HCT116 (cell line): ENCODE measurements at regions not wholly inside any gene's neighbourhood (a gene's known extent, or its start where the extent isn't known, plus 50 kb on each side); places are given as distances from the start of the nearest gene placed in this dataset.

Experiments
- ATAC-seq: fragments of 200-7000 bp; cut with Tn5 transposase; 2 replicates; pipeline ENCODE4 v1.9.1; 2020; ENCODE audit warnings: mild to moderate bottlenecking, moderate library complexity
- BruUV-seq: library from RNA; stranded (reverse); fragments of 400-500 nt; replicated peaks from 2 replicates; lab custom pipeline; 2021; lab: Mats Ljungman, UMichigan
- CTCF ChIA-PET: fragments of 300-600 bp; sonication (Branson Sonifier 250); formaldehyde crosslinking; loops from one replicate; lab custom pipeline; 2021; ENCODE audit warnings: antibody characterized with exemption; lab: Charles Lee
- POLR2A ChIA-PET: fragments of 300-600, 350-600 bp; sonication (Branson Sonifier 250); formaldehyde crosslinking; loops from one replicate; lab custom pipeline; 2021; ENCODE audit warnings: antibody characterized with exemption; lab: Charles Lee
- RAD21 ChIA-PET, 2 experiments: fragments of 300-600 bp; sonication (Branson Sonifier 250); formaldehyde crosslinking; loops; one replicate each; lab custom pipeline; 2023; ENCODE audit warnings: low total read pairs in 2 of 2; ENCODE audit not compliant: uncharacterized antibody in 2 of 2, unreplicated experiment in 2 of 2, low non-redundant PET in 1 of 2; lab: Charles Lee
- DNase-seq: peaks from one replicate; pipeline ENCODE4 v3.0.0-alpha.2; 2010; ENCODE audit warnings: low read depth, low spot score
- H2AFZ ChIP-seq: fragments of 200-600 bp; shearing (Covaris generic), sonication (generic); 2 replicates; pipeline ENCODE4 v1.6.1; 2017; ENCODE audit warnings: low read depth, mixed run types, mixed read lengths, antibody characterized with exemption, low read length; ENCODE audit not compliant: poor library complexity, severe bottlenecking
- H3K27ac ChIP-seq: 2 replicates; pipeline ENCODE4 v1.5.1; 2012; ENCODE audit warnings: low read depth, low read length
- H3K27me3 ChIP-seq: fragments of 200-600 bp; sonication (generic); 2 replicates; pipeline ENCODE4 v1.6.1; 2016; ENCODE audit warnings: mixed run types, low read length, mixed read lengths; ENCODE audit not compliant: insufficient read depth
- H3K36me3 ChIP-seq, 2 experiments: fragments of 200-500 bp in 1 of 2; fragments of 200-600 bp in 1 of 2; sonication (Bioruptor generic) in 1 of 2; sonication (generic) in 1 of 2; 2 replicates each; pipeline versions ENCODE4 v1.5.1 to v1.6.1; 2014 to 2016; ENCODE audit warnings: low read length in 2 of 2, inconsistent platforms in 1 of 2, mixed read lengths in 1 of 2, mixed run types in 1 of 2; ENCODE audit not compliant: insufficient read depth in 2 of 2, control insufficient read depth in 1 of 2
- H3K4me1 ChIP-seq, 2 experiments: fragments of 200-600 bp in 1 of 2; sonication (generic) in 1 of 2; 2 replicates each; pipeline versions ENCODE4 v1.5.1 to v1.6.1; 2012 to 2017; ENCODE audit warnings: low read length in 2 of 2, inconsistent platforms in 1 of 2, mild to moderate bottlenecking in 1 of 2, mixed read lengths in 1 of 2, mixed run types in 1 of 2, moderate library complexity in 1 of 2; ENCODE audit not compliant: insufficient read depth in 2 of 2, control insufficient read depth in 1 of 2
- H3K4me2 ChIP-seq: fragments of 200-600 bp; sonication (generic); 2 replicates; pipeline ENCODE4 v1.6.1; 2017; ENCODE audit warnings: mixed run types, low read length, mixed read lengths
- H3K4me3 ChIP-seq, 2 experiments: fragments of 200-600 bp in 1 of 2; sonication (generic) in 1 of 2; replicated peaks in 1 of 2; 2 replicates each; pipeline ENCODE4 v1.5.1; 2011 to 2016; ENCODE audit warnings: low read length in 2 of 2, control low read depth in 1 of 2, low read depth in 1 of 2, mild to moderate bottlenecking in 1 of 2, mixed read lengths in 1 of 2, mixed run types in 1 of 2
- H3K79me2 ChIP-seq: fragments of 200-600 bp; sonication (generic); 2 replicates; pipeline ENCODE4 v1.6.1; 2017; ENCODE audit warnings: mild to moderate bottlenecking, mixed run types, low read length, moderate library complexity, mixed read lengths; ENCODE audit not compliant: insufficient read depth
- H3K9ac ChIP-seq: fragments of 200-600 bp; sonication (generic); 2 replicates; pipeline ENCODE4 v1.6.1; 2016; ENCODE audit warnings: low read length, mixed read lengths
- H3K9me2 ChIP-seq: fragments of 200-600 bp; sonication (generic), shearing (Covaris generic); 2 replicates; pipeline ENCODE4 v1.6.1; 2017; ENCODE audit warnings: mixed run types, mild to moderate bottlenecking, moderate library complexity; ENCODE audit not compliant: insufficient read depth
- H3K9me3 ChIP-seq, 2 experiments: fragments of 200-500 bp in 1 of 2; fragments of 200-600 bp in 1 of 2; sonication (Bioruptor generic) in 1 of 2; sonication (generic) in 1 of 2; 2 replicates each; pipeline ENCODE4 v1.6.1; 2014 to 2017; ENCODE audit warnings: low read length in 2 of 2, mixed read lengths in 2 of 2, inconsistent platforms in 1 of 2, low read depth in 1 of 2, mild to moderate bottlenecking in 1 of 2, mixed run types in 1 of 2, moderate library complexity in 1 of 2; ENCODE audit not compliant: control insufficient read depth in 1 of 2, insufficient read depth in 1 of 2
- H4K20me1 ChIP-seq: fragments of 200-600 bp; sonication (generic), shearing (Covaris generic); 2 replicates; pipeline ENCODE4 v1.6.1; 2017; ENCODE audit warnings: mixed run types, mild to moderate bottlenecking, moderate library complexity; ENCODE audit not compliant: insufficient read depth
- ELF1 ChIP-seq: IDR thresholded peaks from 2 replicates; pipeline ENCODE4 v1.6.1; 2012; ENCODE audit warnings: low read depth, borderline replicate concordance
- EZH2 ChIP-seq: fragments of 200-600 bp; sonication (generic); IDR thresholded peaks from 2 replicates; pipeline ENCODE4 v1.6.1; 2017; ENCODE audit warnings: antibody characterized with exemption, mixed run types
- FOSL1 ChIP-seq: IDR thresholded peaks from 2 replicates; pipeline ENCODE4 v1.6.1; 2012; ENCODE audit warnings: low read depth
- JUND ChIP-seq: IDR thresholded peaks from 2 replicates; pipeline ENCODE4 v1.6.1; 2012
- POLR2A ChIP-seq: IDR thresholded peaks from 2 replicates; pipeline ENCODE4 v1.7.0; 2011; ENCODE audit warnings: borderline replicate concordance; ENCODE audit not compliant: insufficient read depth, insufficient read length; ENCODE audit errors: extremely low read depth
- SRF ChIP-seq: IDR thresholded peaks from 2 replicates; pipeline ENCODE4 v1.6.1; 2012; ENCODE audit warnings: low read depth
- ZFX ChIP-seq: fragments of 450-650 bp; IDR thresholded peaks from 2 replicates; pipeline ENCODE4 v1.6.1; 2017
- intact Hi-C: fragments of 100-400 bp; cut with micrococcal nuclease; formaldehyde crosslinking; loops from 2 replicates; pipeline ENCODE4 v1.10.0; 2022
- TF ChIP-seq, protein P1 (sequence below): IDR thresholded peaks from 2 replicates; pipeline ENCODE4 v1.6.1; 2012
- TF ChIP-seq, protein P2 (sequence below): IDR thresholded peaks from 2 replicates; pipeline ENCODE4 v1.6.1; 2012

DNA sequence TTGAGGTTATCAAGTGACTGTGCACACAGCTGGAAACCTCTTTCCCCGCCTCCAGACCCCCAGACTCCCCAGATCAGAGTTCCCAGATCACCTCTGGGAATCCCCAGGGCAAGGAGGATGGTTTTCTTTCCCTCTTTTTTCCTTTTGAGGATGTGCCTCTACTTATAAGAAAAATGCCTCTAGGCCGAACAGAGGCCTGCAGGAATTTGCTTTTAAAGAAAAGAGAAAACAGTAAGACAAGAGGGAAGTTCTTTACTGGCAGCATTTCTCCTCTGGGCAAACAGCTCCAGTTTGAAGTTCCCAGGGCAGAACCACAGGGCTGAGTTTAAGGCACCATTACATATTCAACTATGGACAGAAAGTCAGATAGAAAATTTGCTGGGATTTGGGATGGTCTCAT is 837.9 kb upstream of the LCORL start:
- POLR2A ChIA-PET: no interaction called here
- RAD21 ChIA-PET: no interaction called here
- DNase-seq: no peak

DNA sequence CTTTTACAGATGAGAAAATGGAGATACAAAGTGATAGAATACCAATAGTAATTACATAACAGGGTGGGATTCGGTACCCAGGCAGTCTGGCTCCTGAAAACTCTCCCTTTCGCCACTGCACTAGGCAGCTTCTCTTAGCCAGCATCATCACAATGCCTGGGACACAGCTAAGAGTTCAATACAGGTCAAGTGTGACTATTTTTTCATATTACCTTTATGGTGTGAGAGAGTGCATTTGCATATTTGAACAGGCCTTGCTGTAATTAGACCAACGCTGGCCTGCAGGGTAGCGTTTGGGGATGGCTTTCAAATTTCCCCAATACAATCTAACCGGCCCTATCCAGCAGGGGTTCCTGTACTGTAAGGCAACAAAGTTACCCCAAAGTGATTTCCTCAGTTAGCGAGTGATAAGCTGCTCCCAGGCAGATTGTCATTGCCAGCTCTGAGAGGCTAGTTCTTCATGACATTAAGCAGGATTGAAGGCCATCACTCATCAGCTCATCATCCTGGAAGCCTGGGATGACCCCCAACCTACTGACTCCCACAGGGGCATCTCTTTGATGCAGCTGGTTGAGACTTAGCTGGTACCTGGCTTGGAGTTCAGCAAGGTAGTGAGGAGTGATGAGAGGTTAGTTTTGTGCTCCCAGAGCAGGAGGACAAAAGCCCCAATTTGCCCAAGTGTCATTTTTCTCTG is 836.8 kb upstream of the LCORL start:
- Histone ChIP-seq H3K4me1 (no peaks in the 10 kb centered on the region), H2AFZ (no peak overlapping the region), H3K36me3 (no peaks in the 10 kb centered on the region), H3K27me3 (no peaks in the 10 kb centered on the region), H4K20me1 (no peaks in the 10 kb centered on the region), H3K4me2 (no peak overlapping the region), H3K79me2 (no peaks in the 10 kb centered on the region), H3K9me2 (no peaks in the 10 kb centered on the region), H3K9me3 (0 out of 4 replicates have a peak, but pooled peaks cover 0 to under 1% of the 10 kb centered on the region in 2 experiments), H3K27ac (no peak overlapping the region), H3K4me3 (no peak overlapping the region), H3K9ac (no peak overlapping the region)
- BruUV-seq: no TSS peak
- ATAC-seq: no peak
- intact Hi-C loops: no loop called here
- ChIA-PET CTCF (no interaction called here), POLR2A (no interaction called here), RAD21 (no interaction called here)
- DNase-seq: no peak
- TF ChIP-seq POLR2A (no peak), SRF (no peak), ELF1 (no peak), JUND (no peak), FOSL1 (no peak), EZH2 (no peak)
- TF ChIP-seq, protein P1, sequence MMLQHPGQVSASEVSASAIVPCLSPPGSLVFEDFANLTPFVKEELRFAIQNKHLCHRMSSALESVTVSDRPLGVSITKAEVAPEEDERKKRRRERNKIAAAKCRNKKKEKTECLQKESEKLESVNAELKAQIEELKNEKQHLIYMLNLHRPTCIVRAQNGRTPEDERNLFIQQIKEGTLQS: no peak
- TF ChIP-seq, protein P2, sequence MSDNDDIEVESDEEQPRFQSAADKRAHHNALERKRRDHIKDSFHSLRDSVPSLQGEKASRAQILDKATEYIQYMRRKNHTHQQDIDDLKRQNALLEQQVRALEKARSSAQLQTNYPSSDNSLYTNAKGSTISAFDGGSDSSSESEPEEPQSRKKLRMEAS: no peak

More for the DNA sequence above, 837.9 kb upstream of the LCORL start:
- Histone ChIP-seq H3K36me3 (no peaks in the 10 kb centered on the region), H3K9me2 (no peaks in the 10 kb centered on the region), H3K9me3 (0 out of 4 replicates have a peak, but pooled peaks cover 0 to 3% of the 10 kb centered on the region in 2 experiments), H3K4me1 (no peaks in the 10 kb centered on the region), H4K20me1 (no peaks in the 10 kb centered on the region), H3K9ac (no peak overlapping the region), H3K27me3 (no peaks in the 10 kb centered on the region), H2AFZ (no peak overlapping the region), H3K4me2 (no peak overlapping the region), H3K79me2 (no peaks in the 10 kb centered on the region), H3K4me3 (no peak overlapping the region), H3K27ac (no peak overlapping the region)
- BruUV-seq: no TSS peak
- intact Hi-C loops: no loop called here
- CTCF ChIA-PET: no interaction called here
- no peak for ATAC-seq
- no peak for TF ChIP-seq ZFX
- TF ChIP-seq, all 23 proteins: peak for 0
